HCT116 (cell line): ENCODE measurements at regions not wholly inside any gene's neighbourhood (a gene's known extent, or its start where the extent isn't known, plus 50 kb on each side); places are given as distances from the start of the nearest gene placed in this dataset.

Experiments
- ATAC-seq: fragments of 200-7000 bp; cut with Tn5 transposase; 2 replicates; pipeline ENCODE4 v1.9.1; 2020; ENCODE audit warnings: mild to moderate bottlenecking, moderate library complexity
- BruUV-seq: library from RNA; stranded (reverse); fragments of 400-500 nt; replicated peaks from 2 replicates; lab custom pipeline; 2021; lab: Mats Ljungman, UMichigan
- CTCF ChIA-PET: fragments of 300-600 bp; sonication (Branson Sonifier 250); formaldehyde crosslinking; loops from one replicate; lab custom pipeline; 2021; ENCODE audit warnings: antibody characterized with exemption; lab: Charles Lee
- POLR2A ChIA-PET: fragments of 300-600, 350-600 bp; sonication (Branson Sonifier 250); formaldehyde crosslinking; loops from one replicate; lab custom pipeline; 2021; ENCODE audit warnings: antibody characterized with exemption; lab: Charles Lee
- RAD21 ChIA-PET, 2 experiments: fragments of 300-600 bp; sonication (Branson Sonifier 250); formaldehyde crosslinking; loops; one replicate each; lab custom pipeline; 2023; ENCODE audit warnings: low total read pairs in 2 of 2; ENCODE audit not compliant: uncharacterized antibody in 2 of 2, unreplicated experiment in 2 of 2, low non-redundant PET in 1 of 2; lab: Charles Lee
- DNase-seq: peaks from one replicate; pipeline ENCODE4 v3.0.0-alpha.2; 2010; ENCODE audit warnings: low read depth, low spot score
- H2AFZ ChIP-seq: fragments of 200-600 bp; shearing (Covaris generic), sonication (generic); 2 replicates; pipeline ENCODE4 v1.6.1; 2017; ENCODE audit warnings: low read depth, mixed run types, mixed read lengths, antibody characterized with exemption, low read length; ENCODE audit not compliant: poor library complexity, severe bottlenecking
- H3K27ac ChIP-seq: 2 replicates; pipeline ENCODE4 v1.5.1; 2012; ENCODE audit warnings: low read depth, low read length
- H3K27me3 ChIP-seq: fragments of 200-600 bp; sonication (generic); 2 replicates; pipeline ENCODE4 v1.6.1; 2016; ENCODE audit warnings: mixed run types, low read length, mixed read lengths; ENCODE audit not compliant: insufficient read depth
- H3K36me3 ChIP-seq, 2 experiments: fragments of 200-500 bp in 1 of 2; fragments of 200-600 bp in 1 of 2; sonication (Bioruptor generic) in 1 of 2; sonication (generic) in 1 of 2; 2 replicates each; pipeline versions ENCODE4 v1.5.1 to v1.6.1; 2014 to 2016; ENCODE audit warnings: low read length in 2 of 2, inconsistent platforms in 1 of 2, mixed read lengths in 1 of 2, mixed run types in 1 of 2; ENCODE audit not compliant: insufficient read depth in 2 of 2, control insufficient read depth in 1 of 2
- H3K4me1 ChIP-seq, 2 experiments: fragments of 200-600 bp in 1 of 2; sonication (generic) in 1 of 2; 2 replicates each; pipeline versions ENCODE4 v1.5.1 to v1.6.1; 2012 to 2017; ENCODE audit warnings: low read length in 2 of 2, inconsistent platforms in 1 of 2, mild to moderate bottlenecking in 1 of 2, mixed read lengths in 1 of 2, mixed run types in 1 of 2, moderate library complexity in 1 of 2; ENCODE audit not compliant: insufficient read depth in 2 of 2, control insufficient read depth in 1 of 2
- H3K4me2 ChIP-seq: fragments of 200-600 bp; sonication (generic); 2 replicates; pipeline ENCODE4 v1.6.1; 2017; ENCODE audit warnings: mixed run types, low read length, mixed read lengths
- H3K4me3 ChIP-seq, 2 experiments: fragments of 200-600 bp in 1 of 2; sonication (generic) in 1 of 2; replicated peaks in 1 of 2; 2 replicates each; pipeline ENCODE4 v1.5.1; 2011 to 2016; ENCODE audit warnings: low read length in 2 of 2, control low read depth in 1 of 2, low read depth in 1 of 2, mild to moderate bottlenecking in 1 of 2, mixed read lengths in 1 of 2, mixed run types in 1 of 2
- H3K79me2 ChIP-seq: fragments of 200-600 bp; sonication (generic); 2 replicates; pipeline ENCODE4 v1.6.1; 2017; ENCODE audit warnings: mild to moderate bottlenecking, mixed run types, low read length, moderate library complexity, mixed read lengths; ENCODE audit not compliant: insufficient read depth
- H3K9ac ChIP-seq: fragments of 200-600 bp; sonication (generic); 2 replicates; pipeline ENCODE4 v1.6.1; 2016; ENCODE audit warnings: low read length, mixed read lengths
- H3K9me2 ChIP-seq: fragments of 200-600 bp; sonication (generic), shearing (Covaris generic); 2 replicates; pipeline ENCODE4 v1.6.1; 2017; ENCODE audit warnings: mixed run types, mild to moderate bottlenecking, moderate library complexity; ENCODE audit not compliant: insufficient read depth
- H3K9me3 ChIP-seq, 2 experiments: fragments of 200-500 bp in 1 of 2; fragments of 200-600 bp in 1 of 2; sonication (Bioruptor generic) in 1 of 2; sonication (generic) in 1 of 2; 2 replicates each; pipeline ENCODE4 v1.6.1; 2014 to 2017; ENCODE audit warnings: low read length in 2 of 2, mixed read lengths in 2 of 2, inconsistent platforms in 1 of 2, low read depth in 1 of 2, mild to moderate bottlenecking in 1 of 2, mixed run types in 1 of 2, moderate library complexity in 1 of 2; ENCODE audit not compliant: control insufficient read depth in 1 of 2, insufficient read depth in 1 of 2
- H4K20me1 ChIP-seq: fragments of 200-600 bp; sonication (generic), shearing (Covaris generic); 2 replicates; pipeline ENCODE4 v1.6.1; 2017; ENCODE audit warnings: mixed run types, mild to moderate bottlenecking, moderate library complexity; ENCODE audit not compliant: insufficient read depth
- CEBPB ChIP-seq: IDR thresholded peaks from 2 replicates; pipeline ENCODE4 v1.6.1; 2012; ENCODE audit warnings: low read depth
- EGR1 ChIP-seq: IDR thresholded peaks from 2 replicates; pipeline ENCODE4 v1.6.1; 2012; ENCODE audit warnings: low read depth
- ELF1 ChIP-seq: IDR thresholded peaks from 2 replicates; pipeline ENCODE4 v1.6.1; 2012; ENCODE audit warnings: low read depth, borderline replicate concordance
- EZH2 ChIP-seq: fragments of 200-600 bp; sonication (generic); IDR thresholded peaks from 2 replicates; pipeline ENCODE4 v1.6.1; 2017; ENCODE audit warnings: antibody characterized with exemption, mixed run types
- EZH2phosphoT487 ChIP-seq: fragments of 200-600 bp; IDR thresholded peaks from 2 replicates; pipeline ENCODE4 v1.6.1; 2018; ENCODE audit warnings: antibody characterized with exemption, borderline replicate concordance
- FOSL1 ChIP-seq: IDR thresholded peaks from 2 replicates; pipeline ENCODE4 v1.6.1; 2012; ENCODE audit warnings: low read depth
- JUND ChIP-seq: IDR thresholded peaks from 2 replicates; pipeline ENCODE4 v1.6.1; 2012
- RAD21 ChIP-seq: IDR thresholded peaks from 2 replicates; pipeline ENCODE4 v1.6.1; 2012; ENCODE audit warnings: low read depth, mild to moderate bottlenecking
- SP1 ChIP-seq: IDR thresholded peaks from 2 replicates; pipeline ENCODE4 v1.6.1; 2012; ENCODE audit warnings: low read depth
- SRF ChIP-seq: IDR thresholded peaks from 2 replicates; pipeline ENCODE4 v1.6.1; 2012; ENCODE audit warnings: low read depth
- ZNF274 ChIP-seq: fragments of 200-500 bp; sonication (Bioruptor generic); IDR thresholded peaks from 2 replicates; pipeline ENCODE4 v1.6.1; 2014; ENCODE audit warnings: mild to moderate bottlenecking, low read depth, low read length, inconsistent platforms
- intact Hi-C: fragments of 100-400 bp; cut with micrococcal nuclease; formaldehyde crosslinking; loops from 2 replicates; pipeline ENCODE4 v1.10.0; 2022
- TF ChIP-seq, protein P1 (sequence below): IDR thresholded peaks from 2 replicates; pipeline ENCODE4 v1.6.1; 2012
- TF ChIP-seq, protein P2 (sequence below): IDR thresholded peaks from 2 replicates; pipeline ENCODE4 v1.6.1; 2012; ENCODE audit warnings: low read depth
- TF ChIP-seq, protein P3 (sequence below), 3 experiments: fragments of 200-600 bp in 1 of 3; sonication (generic) in 1 of 3; IDR thresholded peaks in 2 of 3; conservative IDR thresholded peaks in 1 of 3; 2 replicates each; pipeline ENCODE4 v1.5.1; 2012 to 2017; ENCODE audit warnings: low read depth in 2 of 3, low read length in 2 of 3, antibody characterized with exemption in 1 of 3, borderline replicate concordance in 1 of 3, control low read depth in 1 of 3, mild to moderate bottlenecking in 1 of 3, mixed read lengths in 1 of 3, mixed run types in 1 of 3, moderate library complexity in 1 of 3; ENCODE audit not compliant: insufficient read depth in 1 of 3
- TF ChIP-seq, protein P4 (sequence below): IDR thresholded peaks from 2 replicates; pipeline ENCODE4 v1.6.1; 2011; ENCODE audit warnings: mild to moderate bottlenecking, low read length, moderate library complexity; ENCODE audit not compliant: insufficient replicate concordance; ENCODE audit errors: extremely low read depth

DNA sequence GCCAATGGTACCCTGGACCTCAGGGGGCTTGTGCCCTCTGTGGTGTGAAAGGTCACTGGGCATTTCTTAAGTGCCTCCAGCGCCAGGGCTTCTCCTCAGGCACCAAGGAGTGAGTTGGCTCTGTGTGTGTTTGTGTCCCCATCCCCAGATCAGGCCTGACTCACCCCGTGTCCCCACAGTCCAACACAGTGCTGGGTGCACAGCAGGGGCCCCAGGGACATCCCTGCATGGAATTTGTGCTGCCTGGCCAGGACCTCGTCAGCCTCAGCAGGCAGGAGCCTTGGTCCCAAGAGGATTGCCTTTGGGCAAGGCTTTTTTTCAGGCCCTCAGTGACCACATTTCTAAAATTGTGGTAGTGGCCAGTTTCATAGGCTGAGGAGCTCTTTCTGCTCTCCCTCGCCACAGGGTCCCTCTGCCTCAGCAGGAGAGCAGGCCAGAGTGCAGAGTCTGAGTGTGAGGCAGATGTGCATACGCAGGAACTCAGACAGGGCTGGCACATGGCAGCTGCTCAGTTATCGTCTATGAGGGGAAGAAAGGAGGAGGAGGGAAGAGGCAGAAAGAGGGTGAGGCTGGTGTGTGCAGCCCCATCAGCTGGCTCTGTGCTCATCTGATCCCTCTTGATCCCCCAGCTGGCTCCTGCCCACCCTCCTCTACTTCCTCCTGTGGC lies 215.6 kb downstream of the RPLP1 start:
- TF ChIP-seq, protein P1, sequence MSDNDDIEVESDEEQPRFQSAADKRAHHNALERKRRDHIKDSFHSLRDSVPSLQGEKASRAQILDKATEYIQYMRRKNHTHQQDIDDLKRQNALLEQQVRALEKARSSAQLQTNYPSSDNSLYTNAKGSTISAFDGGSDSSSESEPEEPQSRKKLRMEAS: no peak
- TF ChIP-seq RAD21 (no peak), ZNF274 (no peak), EZH2 (no peak), EGR1 (no peak), JUND (no peak), SRF (no peak), EZH2phosphoT487 (no peak), SP1 (no peak), FOSL1 (no peak), CEBPB (no peak), ELF1 (no peak)
- TF ChIP-seq, protein P2, sequence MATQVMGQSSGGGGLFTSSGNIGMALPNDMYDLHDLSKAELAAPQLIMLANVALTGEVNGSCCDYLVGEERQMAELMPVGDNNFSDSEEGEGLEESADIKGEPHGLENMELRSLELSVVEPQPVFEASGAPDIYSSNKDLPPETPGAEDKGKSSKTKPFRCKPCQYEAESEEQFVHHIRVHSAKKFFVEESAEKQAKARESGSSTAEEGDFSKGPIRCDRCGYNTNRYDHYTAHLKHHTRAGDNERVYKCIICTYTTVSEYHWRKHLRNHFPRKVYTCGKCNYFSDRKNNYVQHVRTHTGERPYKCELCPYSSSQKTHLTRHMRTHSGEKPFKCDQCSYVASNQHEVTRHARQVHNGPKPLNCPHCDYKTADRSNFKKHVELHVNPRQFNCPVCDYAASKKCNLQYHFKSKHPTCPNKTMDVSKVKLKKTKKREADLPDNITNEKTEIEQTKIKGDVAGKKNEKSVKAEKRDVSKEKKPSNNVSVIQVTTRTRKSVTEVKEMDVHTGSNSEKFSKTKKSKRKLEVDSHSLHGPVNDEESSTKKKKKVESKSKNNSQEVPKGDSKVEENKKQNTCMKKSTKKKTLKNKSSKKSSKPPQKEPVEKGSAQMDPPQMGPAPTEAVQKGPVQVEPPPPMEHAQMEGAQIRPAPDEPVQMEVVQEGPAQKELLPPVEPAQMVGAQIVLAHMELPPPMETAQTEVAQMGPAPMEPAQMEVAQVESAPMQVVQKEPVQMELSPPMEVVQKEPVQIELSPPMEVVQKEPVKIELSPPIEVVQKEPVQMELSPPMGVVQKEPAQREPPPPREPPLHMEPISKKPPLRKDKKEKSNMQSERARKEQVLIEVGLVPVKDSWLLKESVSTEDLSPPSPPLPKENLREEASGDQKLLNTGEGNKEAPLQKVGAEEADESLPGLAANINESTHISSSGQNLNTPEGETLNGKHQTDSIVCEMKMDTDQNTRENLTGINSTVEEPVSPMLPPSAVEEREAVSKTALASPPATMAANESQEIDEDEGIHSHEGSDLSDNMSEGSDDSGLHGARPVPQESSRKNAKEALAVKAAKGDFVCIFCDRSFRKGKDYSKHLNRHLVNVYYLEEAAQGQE: no peak
- TF ChIP-seq, protein P3, sequence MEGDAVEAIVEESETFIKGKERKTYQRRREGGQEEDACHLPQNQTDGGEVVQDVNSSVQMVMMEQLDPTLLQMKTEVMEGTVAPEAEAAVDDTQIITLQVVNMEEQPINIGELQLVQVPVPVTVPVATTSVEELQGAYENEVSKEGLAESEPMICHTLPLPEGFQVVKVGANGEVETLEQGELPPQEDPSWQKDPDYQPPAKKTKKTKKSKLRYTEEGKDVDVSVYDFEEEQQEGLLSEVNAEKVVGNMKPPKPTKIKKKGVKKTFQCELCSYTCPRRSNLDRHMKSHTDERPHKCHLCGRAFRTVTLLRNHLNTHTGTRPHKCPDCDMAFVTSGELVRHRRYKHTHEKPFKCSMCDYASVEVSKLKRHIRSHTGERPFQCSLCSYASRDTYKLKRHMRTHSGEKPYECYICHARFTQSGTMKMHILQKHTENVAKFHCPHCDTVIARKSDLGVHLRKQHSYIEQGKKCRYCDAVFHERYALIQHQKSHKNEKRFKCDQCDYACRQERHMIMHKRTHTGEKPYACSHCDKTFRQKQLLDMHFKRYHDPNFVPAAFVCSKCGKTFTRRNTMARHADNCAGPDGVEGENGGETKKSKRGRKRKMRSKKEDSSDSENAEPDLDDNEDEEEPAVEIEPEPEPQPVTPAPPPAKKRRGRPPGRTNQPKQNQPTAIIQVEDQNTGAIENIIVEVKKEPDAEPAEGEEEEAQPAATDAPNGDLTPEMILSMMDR (IDR thresholded peaks at IDR 0.05 in 2 of 3, conservative IDR thresholded peaks at IDR 0.05 in 1 of 3; ENCODE audit: borderline replicate concordance in 1 of 3, insufficient read depth in 1 of 3, low read depth in 2 of 3, low read length in 2 of 3): no peak
- TF ChIP-seq, protein P4, sequence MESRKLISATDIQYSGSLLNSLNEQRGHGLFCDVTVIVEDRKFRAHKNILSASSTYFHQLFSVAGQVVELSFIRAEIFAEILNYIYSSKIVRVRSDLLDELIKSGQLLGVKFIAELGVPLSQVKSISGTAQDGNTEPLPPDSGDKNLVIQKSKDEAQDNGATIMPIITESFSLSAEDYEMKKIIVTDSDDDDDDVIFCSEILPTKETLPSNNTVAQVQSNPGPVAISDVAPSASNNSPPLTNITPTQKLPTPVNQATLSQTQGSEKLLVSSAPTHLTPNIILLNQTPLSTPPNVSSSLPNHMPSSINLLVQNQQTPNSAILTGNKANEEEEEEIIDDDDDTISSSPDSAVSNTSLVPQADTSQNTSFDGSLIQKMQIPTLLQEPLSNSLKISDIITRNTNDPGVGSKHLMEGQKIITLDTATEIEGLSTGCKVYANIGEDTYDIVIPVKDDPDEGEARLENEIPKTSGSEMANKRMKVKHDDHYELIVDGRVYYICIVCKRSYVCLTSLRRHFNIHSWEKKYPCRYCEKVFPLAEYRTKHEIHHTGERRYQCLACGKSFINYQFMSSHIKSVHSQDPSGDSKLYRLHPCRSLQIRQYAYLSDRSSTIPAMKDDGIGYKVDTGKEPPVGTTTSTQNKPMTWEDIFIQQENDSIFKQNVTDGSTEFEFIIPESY: no peak

More for the DNA sequence above, 215.6 kb downstream of the RPLP1 start:
- Histone ChIP-seq H2AFZ (no peak overlapping the region), H3K9me3 (no peaks in the 10 kb centered on the region), H4K20me1 (no peaks in the 10 kb centered on the region), H3K9me2 (no peaks in the 10 kb centered on the region), H3K79me2 (no peaks in the 10 kb centered on the region), H3K4me3 (no peak overlapping the region), H3K27me3 (no peaks in the 10 kb centered on the region; the same call in 1 of the 2 replicates), H3K4me2 (no peak overlapping the region), H3K27ac (no peak overlapping the region), H3K9ac (no peak overlapping the region), H3K36me3 (no peaks in the 10 kb centered on the region), H3K4me1 (no peaks in the 10 kb centered on the region)
- no peak for DNase-seq
- RAD21 ChIA-PET: no interaction called here
- ATAC-seq: no peak
- intact Hi-C loops: no loop called here
- BruUV-seq: no TSS peak
- POLR2A ChIA-PET: no interaction called here
- CTCF ChIA-PET: no interaction called here
